ENCODE measurements at regions not wholly inside any gene's neighbourhood (a gene's known extent, or its start where the extent isn't known, plus 50 kb on each side); places are given as distances from the start of the nearest gene placed in this dataset.

GRCh38 chr5:53243403-53243802 is 133.8 kb upstream of the MOCS2 start:
- no peak for TF ChIP-seq GATA2 (IDR thresholded peaks at IDR 0.05; ENCODE audit: low read depth, low read length)
- TF ChIP-seq GATA3 (IDR thresholded peaks at IDR 0.05; ENCODE audit: low read depth, low read length): no peak

- no peak for TF ChIP-seq GATA2 (IDR thresholded peaks at IDR 0.05; ENCODE audit: low read depth, low read length)
- TF ChIP-seq GATA3 (IDR thresholded peaks at IDR 0.05; ENCODE audit: low read depth, low read length): no peak
Observed at GRCh38 chr5:53246042-53246836, 136.7 kb upstream of the MOCS2 start.

GRCh38 chr5:53249529-53250200 is 140.1 kb upstream of the MOCS2 start:
- no peak for TF ChIP-seq GATA2 (IDR thresholded peaks at IDR 0.05; ENCODE audit: low read depth, low read length)
- no peak for TF ChIP-seq GATA3 (IDR thresholded peaks at IDR 0.05; ENCODE audit: low read depth, low read length)

GRCh38 chr5:53250201-53250550 is 140.6 kb upstream of the MOCS2 start:
- TF ChIP-seq GATA2 (IDR thresholded peaks at IDR 0.05; ENCODE audit: low read depth, low read length): no peak
- no peak for TF ChIP-seq GATA3 (IDR thresholded peaks at IDR 0.05; ENCODE audit: low read depth, low read length)

DNA sequence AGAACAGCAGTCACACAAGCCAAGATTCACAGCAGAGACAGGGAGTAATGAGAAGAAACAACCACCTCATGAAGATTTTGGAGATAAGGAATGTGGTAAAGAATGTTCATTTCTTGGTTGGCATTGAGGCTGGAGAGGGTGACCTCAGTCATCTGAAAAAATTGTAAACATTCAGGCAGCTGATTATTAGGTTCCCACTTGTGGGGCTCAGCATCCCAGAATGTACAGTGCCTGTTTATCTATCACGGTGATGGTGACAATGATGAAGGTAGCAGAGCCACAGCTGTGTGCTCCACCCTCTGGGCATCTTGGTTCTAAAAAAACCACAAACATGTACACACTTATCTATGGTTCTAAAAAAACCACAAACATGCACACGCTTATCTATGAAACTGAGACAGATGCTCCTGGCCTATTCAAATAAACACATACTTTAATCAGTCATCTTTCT is 143.9 kb upstream of the MOCS2 start:
- TF ChIP-seq GATA3 (IDR thresholded peaks at IDR 0.05; ENCODE audit: low read depth, low read length) (no peak), GATA2 (IDR thresholded peaks at IDR 0.05; ENCODE audit: low read depth, low read length) (peak; percentile 22; the same call in 1 of the 2 replicates)

DNA sequence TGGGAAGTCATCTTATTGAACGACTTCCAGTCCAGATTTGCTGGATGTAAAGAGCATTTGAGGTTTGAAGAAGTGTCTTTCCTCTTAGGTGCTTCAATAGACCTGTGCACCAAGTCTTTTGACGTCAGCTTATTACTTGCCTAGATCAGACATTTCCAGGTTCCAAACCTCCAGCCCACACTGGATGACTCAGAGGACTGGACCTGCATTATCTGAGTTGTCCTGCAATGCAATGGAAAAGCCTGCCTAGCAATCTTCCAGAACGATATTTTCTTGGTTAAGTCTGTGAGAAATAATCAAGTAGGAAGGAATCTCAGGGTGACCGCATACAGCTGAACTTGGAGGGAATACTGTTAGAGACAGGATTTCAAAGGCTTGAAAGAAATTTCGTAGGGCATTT is 147.2 kb upstream of the MOCS2 start:
- no peak for TF ChIP-seq GATA3 (IDR thresholded peaks at IDR 0.05; ENCODE audit: low read depth, low read length)
- TF ChIP-seq GATA2 (IDR thresholded peaks at IDR 0.05; ENCODE audit: low read depth, low read length): no peak

- TF ChIP-seq GATA3 (IDR thresholded peaks at IDR 0.05; ENCODE audit: low read depth, low read length) (no peak), GATA2 (IDR thresholded peaks at IDR 0.05; ENCODE audit: low read depth, low read length) (no peak)
Observed at GRCh38 chr5:53257806-53258373, 148.3 kb upstream of the MOCS2 start.

DNA sequence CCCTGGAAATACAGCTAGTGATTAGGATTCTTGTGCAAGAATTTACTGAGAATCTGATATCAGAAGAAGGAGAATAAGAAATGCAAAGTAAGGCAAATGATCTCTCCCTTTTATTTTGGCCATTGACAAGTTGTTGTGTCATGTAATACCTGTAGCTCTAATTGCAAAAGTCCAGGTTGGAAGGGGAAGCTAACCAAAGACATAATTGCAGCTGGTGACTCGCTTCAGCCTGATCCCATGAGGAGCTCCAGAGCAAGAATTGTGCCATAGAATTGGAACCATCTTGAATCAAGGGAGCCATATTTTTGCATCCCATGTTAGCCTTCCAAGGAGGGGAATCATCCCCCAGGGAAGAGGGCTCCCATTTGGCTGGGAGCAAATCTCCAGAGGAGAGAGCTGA is 149.6 kb upstream of the MOCS2 start:
- TF ChIP-seq GATA2 (IDR thresholded peaks at IDR 0.05; ENCODE audit: low read depth, low read length) (no peak), GATA3 (IDR thresholded peaks at IDR 0.05; ENCODE audit: low read depth, low read length) (no peak)

DNA sequence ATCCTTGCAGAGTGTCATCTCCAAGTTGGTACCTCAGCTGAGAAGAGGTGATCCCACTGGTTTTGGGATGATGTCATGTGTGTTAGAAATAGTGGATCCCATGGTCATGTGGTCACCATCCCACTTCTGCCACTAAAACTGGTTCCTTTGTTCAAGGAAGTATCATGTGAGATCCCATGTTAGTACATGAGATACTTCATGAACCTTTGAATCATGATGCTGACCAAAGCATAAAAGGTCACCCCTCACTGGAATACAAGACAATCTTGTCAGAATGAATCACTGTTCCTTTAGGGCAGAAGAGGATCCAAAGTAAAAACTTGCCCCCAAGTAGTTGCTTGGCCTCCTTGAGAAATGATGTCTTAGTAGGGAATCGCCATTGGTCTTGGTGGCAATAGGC is 150.9 kb upstream of the MOCS2 start:
- TF ChIP-seq GATA3 (IDR thresholded peaks at IDR 0.05; ENCODE audit: low read depth, low read length) (no peak), GATA2 (IDR thresholded peaks at IDR 0.05; ENCODE audit: low read depth, low read length) (no peak)

GRCh38 chr5:53261245-53261644 is 151.7 kb upstream of the MOCS2 start:
- no peak for TF ChIP-seq GATA3 (IDR thresholded peaks at IDR 0.05; ENCODE audit: low read depth, low read length)
- TF ChIP-seq GATA2 (IDR thresholded peaks at IDR 0.05; ENCODE audit: low read depth, low read length): no peak

- TF ChIP-seq GATA3 (IDR thresholded peaks at IDR 0.05; ENCODE audit: low read depth, low read length) (no peak), GATA2 (IDR thresholded peaks at IDR 0.05; ENCODE audit: low read depth, low read length) (no peak)
Observed at GRCh38 chr5:53262348-53262970, 152.9 kb upstream of the MOCS2 start.

DNA sequence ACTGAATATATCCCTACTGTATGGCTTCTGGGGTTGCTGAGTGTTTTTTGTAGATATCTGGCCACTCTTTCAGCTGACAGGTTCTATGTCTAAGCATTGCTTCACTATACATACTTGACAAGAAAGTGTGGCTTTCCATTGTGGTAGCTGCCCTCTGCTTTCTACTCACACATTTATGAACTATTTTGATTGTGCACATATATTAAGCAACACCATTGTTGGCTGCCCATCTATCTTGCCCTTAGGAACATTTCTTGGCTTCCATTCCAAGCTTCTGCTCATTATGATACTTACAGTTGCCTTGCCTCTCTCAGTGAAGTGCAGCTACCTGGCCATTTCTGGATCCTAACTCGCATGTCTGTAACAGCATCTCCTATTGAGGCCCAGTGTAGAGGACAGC is 153.6 kb upstream of the MOCS2 start:
- no peak for TF ChIP-seq GATA2 (IDR thresholded peaks at IDR 0.05; ENCODE audit: low read depth, low read length)
- TF ChIP-seq GATA3 (IDR thresholded peaks at IDR 0.05; ENCODE audit: low read depth, low read length): no peak

DNA sequence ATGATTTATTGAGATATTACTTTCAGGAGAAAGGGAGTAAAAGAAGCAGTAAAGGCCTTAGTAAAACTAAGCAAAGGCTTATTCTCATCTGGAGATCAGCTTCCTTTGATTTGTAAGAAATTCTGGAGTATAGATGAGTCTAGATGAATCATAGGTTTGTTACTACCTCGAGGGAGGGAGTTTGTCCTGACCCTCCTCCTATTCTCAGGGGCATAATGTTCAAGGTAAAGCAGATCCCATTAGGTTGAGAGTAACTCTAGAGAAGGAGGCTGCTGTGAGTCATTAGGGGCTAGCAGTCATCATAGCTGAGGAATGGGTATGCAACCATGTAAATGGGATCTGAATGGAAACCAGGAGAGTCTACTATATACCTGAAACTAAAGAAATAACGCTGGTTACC is 155.5 kb upstream of the MOCS2 start:
- TF ChIP-seq GATA3 (IDR thresholded peaks at IDR 0.05; ENCODE audit: low read depth, low read length): no peak
- no peak for TF ChIP-seq GATA2 (IDR thresholded peaks at IDR 0.05; ENCODE audit: low read depth, low read length)

DNA sequence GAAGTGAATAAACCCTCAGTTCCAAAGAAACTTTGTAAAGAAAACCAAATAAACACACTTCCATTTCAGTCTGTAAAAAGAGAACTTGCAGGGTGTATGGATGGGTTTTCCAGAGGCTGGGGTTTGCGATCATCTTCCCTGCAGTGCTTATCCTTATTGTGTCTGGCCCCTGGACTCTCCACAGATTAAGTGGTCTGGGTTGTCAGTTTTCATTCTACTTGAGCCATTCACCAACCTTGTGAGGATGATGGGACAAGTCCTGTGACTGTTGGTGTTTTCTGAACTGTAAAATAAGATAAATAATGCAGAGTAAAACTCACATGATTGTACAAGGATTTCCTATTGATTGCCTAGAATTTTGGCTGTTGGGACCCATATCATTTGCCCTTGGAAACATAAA is 166.1 kb upstream of the MOCS2 start:
- TF ChIP-seq GATA2 (IDR thresholded peaks at IDR 0.05; ENCODE audit: low read depth, low read length) (no peak), GATA3 (IDR thresholded peaks at IDR 0.05; ENCODE audit: low read depth, low read length) (no peak)

Data from SH-SY5Y (cell line).